Kidney (tissue), 10 donors: ENCODE measurements at regions not wholly inside any gene's neighbourhood (a gene's known extent, or its start where the extent isn't known, plus 50 kb on each side); places are given as distances from the start of the nearest gene placed in this dataset.
"Not testable (repeated sequence)": the region's sequence is repeated elsewhere in the genome, so short reads cannot be mapped to it uniquely, and the experiment has no call there.

Source experiments
- DNase-seq, 5 donors: peaks; one replicate each; pipeline ENCODE4 v3.0.0-alpha.2; 2013 to 2020
- FAIRE-seq: peaks from 2 replicates; lab custom pipeline; 2012; peaks lifted over from hg19 to GRCh38; lab: Jason Lieb, UNC
- H3K27ac ChIP-seq, 2 donors: one replicate each; pipeline ENCODE4 v1.7.0; 2013; ENCODE audit warnings: low read depth in 2 of 2, low read length in 2 of 2, inconsistent platforms in 1 of 2
- H3K27me3 ChIP-seq: one replicate; pipeline ENCODE4 v1.7.1; 2013; ENCODE audit warnings: low read length, inconsistent platforms; ENCODE audit not compliant: control insufficient read depth, insufficient read depth
- H3K36me3 ChIP-seq, 3 donors: one replicate each; pipeline versions ENCODE4 v1.7.0 to v1.7.1; 2013; ENCODE audit warnings: low read length in 3 of 3, control low read depth in 1 of 3, inconsistent platforms in 1 of 3; ENCODE audit not compliant: insufficient read depth in 3 of 3, control insufficient read depth in 2 of 3
- H3K4me1 ChIP-seq, 3 donors: one replicate each; pipeline versions ENCODE4 v1.7.0 to v1.7.1; 2013; ENCODE audit warnings: low read length in 3 of 3, inconsistent platforms in 1 of 3, low read depth in 1 of 3; ENCODE audit not compliant: control insufficient read depth in 2 of 3, insufficient read depth in 2 of 3
- H3K4me3 ChIP-seq, 3 donors: one replicate each; pipeline versions ENCODE4 v1.7.0 to v1.8.1; 2013; ENCODE audit warnings: low read length in 3 of 3, control low read depth in 1 of 3, inconsistent platforms in 1 of 3
- H3K9ac ChIP-seq, 3 donors: one replicate each; pipeline versions ENCODE4 v1.7.0 to v1.7.1; 2013; ENCODE audit warnings: low read length in 3 of 3, control low read depth in 1 of 3, inconsistent platforms in 1 of 3
- H3K9me3 ChIP-seq, 3 donors: one replicate each; pipeline versions ENCODE4 v1.7.0 to v1.7.1; 2013; ENCODE audit warnings: low read length in 3 of 3, control low read depth in 1 of 3, inconsistent platforms in 1 of 3; ENCODE audit not compliant: control insufficient read depth in 2 of 3, insufficient read depth in 1 of 3
- intact Hi-C: fragments of 100-400 bp; cut with DNase I; formaldehyde crosslinking; loops from one replicate; pipeline ENCODE4 v1.11.1; 2022
- donor health status: control.
- donor health status: control.
- donor health status: DM: yes; HTN: yes; CAD: no.
- donor health status: Normal renal cell carcinoma (clear cell type).

DNA sequence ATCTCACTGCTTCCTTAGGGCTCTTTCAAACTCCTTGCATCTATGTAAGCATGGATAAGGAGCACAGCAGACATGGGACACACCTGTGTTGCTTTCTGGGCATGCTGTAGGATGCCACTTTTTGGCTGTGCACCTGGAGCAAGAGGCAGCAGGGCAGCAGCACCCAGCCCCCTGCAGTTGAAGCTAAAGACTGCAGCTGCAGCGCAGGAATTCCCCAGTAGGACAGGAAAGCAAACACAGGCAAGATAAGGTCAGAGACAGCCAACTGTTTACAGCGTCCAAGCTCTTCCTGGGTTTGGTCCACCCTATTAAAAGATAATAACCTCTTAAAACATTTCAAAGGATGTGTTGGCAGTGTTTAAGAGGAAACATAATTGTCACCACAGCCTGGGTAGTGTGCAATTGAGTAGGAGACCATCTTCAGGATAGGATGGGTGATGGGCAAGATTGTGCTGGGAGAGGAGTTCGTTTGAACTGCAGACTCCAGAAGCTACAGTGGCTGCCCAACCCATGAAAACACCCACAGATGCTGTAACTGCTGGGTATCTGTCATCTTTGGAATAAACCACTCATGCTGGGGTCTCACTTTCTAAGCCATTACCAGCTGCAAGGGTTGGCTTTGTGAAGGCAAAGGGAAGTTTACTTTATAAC, 242.3 kb upstream of the PLGLB1 start:
- H3K4me1 ChIP-seq, H3K27ac ChIP-seq, H3K9ac ChIP-seq, intact Hi-C loops, DNase-seq, H3K9me3 ChIP-seq, H3K36me3 ChIP-seq, H3K4me3 ChIP-seq, FAIRE-seq, H3K27me3 ChIP-seq: not testable (repeated sequence)

- intact Hi-C loops, H3K27me3 ChIP-seq, H3K4me1 ChIP-seq, FAIRE-seq, H3K4me3 ChIP-seq, H3K9me3 ChIP-seq, H3K9ac ChIP-seq, H3K27ac ChIP-seq, H3K36me3 ChIP-seq, DNase-seq: not testable (repeated sequence)
Measured at GRCh38 chr2:87275192-87275591, 253.5 kb upstream of the PLGLB1 start.

DNA sequence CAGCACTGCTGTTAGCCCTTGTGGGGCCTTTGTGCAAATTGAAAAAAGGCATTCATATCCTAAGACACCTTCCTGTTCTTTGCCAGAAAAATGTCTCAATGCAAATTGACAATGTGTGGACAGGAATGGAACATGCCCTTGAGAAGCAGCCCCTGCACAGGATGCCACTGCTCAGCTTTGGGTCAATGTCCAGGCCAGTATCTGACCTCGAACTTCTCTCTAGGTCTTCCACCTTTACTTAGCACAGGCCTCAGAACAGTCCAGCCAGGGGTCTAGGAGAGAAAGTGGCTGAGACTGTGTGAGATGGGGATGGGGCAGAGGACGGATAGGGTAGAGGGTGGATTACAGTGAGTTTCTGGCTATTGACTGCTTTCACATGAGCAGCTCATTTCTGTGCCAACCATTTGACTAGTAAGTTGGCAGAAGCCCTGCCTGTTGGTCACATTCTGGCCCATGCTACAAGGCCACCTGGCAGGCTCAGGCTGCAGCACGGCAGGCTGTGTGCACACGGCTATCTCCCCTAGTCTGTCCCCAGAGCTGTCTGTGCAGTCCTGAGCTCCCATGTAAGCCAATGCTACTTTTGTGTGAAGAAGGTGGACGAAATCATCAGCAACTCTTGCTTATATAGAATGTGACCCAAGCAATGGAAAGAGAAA, 254.5 kb upstream of the PLGLB1 start:
- H3K4me3 ChIP-seq, H3K36me3 ChIP-seq, H3K27me3 ChIP-seq, DNase-seq, intact Hi-C loops, H3K9me3 ChIP-seq, FAIRE-seq, H3K27ac ChIP-seq, H3K4me1 ChIP-seq, H3K9ac ChIP-seq: not testable (repeated sequence)

GRCh38 chr2:87276673-87277072, 255.0 kb upstream of the PLGLB1 start:
- intact Hi-C loops = not testable (repeated sequence)

DNA sequence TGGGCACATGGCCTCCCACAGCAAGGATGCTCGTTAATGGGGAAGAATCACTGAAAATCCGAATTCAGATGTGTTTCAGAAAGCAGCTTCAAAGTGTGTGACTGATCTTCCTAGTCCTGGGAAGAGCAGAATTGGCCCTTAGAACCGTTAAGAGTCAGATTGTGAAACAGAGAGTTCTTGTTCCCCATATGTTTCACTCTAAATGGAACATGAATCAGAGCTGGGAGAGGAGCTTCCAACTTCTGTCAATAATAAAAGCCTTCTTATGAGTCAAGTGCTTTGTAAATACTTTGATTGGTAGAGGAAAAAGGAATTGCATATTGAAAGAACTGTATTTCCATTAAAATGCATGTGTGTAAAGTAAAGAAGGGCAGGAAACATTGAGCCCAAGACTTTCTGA, 256.1 kb upstream of the PLGLB1 start:
- H3K4me3 ChIP-seq, FAIRE-seq, H3K9me3 ChIP-seq, H3K27ac ChIP-seq, H3K4me1 ChIP-seq, H3K9ac ChIP-seq, H3K27me3 ChIP-seq, DNase-seq, intact Hi-C loops, H3K36me3 ChIP-seq: not testable (repeated sequence)

More at GRCh38 chr2:87276673-87277072, 255.0 kb upstream of the PLGLB1 start:
- H3K27ac ChIP-seq, H3K4me3 ChIP-seq, DNase-seq, H3K9ac ChIP-seq, H3K9me3 ChIP-seq, H3K27me3 ChIP-seq, H3K36me3 ChIP-seq, FAIRE-seq, H3K4me1 ChIP-seq: not testable (repeated sequence)

DNA sequence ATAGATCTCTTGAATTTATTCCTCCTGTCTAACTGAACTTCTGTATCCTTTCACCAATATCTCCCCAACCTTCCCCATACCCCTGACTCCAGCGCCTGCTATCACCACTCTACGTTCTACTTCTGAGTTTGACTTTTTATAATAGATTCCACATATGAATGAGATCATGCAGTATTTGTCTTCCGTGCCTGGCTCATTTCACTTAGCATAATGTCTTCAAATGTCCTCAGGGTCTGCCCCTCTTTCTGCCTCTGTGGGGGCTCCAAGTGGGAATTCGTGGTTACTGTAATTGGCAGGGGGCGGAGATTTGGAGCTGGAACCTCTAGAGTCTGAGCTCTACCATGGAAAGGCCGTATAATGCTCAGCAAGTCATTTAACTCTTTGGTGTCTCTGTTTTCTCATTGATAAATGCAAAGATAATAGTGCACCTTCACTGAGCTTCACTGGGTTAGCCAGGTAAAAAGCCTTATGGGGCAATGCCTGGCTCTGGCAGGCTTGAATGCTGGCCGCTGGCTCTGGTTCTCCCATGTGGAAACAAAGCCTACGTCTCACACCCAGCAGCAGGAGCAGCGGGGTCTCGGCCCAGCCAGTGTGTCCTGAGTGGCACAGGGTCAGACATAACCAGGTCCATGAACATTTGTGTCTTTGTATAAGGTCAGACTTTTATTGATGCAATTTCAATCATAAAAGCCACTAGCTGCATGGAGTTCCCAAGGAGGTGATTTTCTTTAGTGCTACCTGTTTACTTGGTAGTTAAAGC, 259.1 kb upstream of the PLGLB1 start:
- H3K27ac ChIP-seq, H3K9ac ChIP-seq, H3K27me3 ChIP-seq, H3K36me3 ChIP-seq, H3K4me1 ChIP-seq, H3K9me3 ChIP-seq, DNase-seq, H3K4me3 ChIP-seq, intact Hi-C loops, FAIRE-seq: not testable (repeated sequence)

GRCh38 chr2:87283735-87284470, 262.3 kb upstream of the PLGLB1 start:
- intact Hi-C loops, FAIRE-seq, H3K4me1 ChIP-seq: not testable (repeated sequence)

GRCh38 chr2:87284471-87284772, 262.8 kb upstream of the PLGLB1 start:
- FAIRE-seq, intact Hi-C loops: not testable (repeated sequence)

More at GRCh38 chr2:87283735-87284470, 262.3 kb upstream of the PLGLB1 start:
- not testable (repeated sequence) for DNase-seq, H3K4me3 ChIP-seq, H3K9me3 ChIP-seq, H3K27ac ChIP-seq, H3K9ac ChIP-seq, H3K36me3 ChIP-seq, H3K27me3 ChIP-seq

More at GRCh38 chr2:87284471-87284772, 262.8 kb upstream of the PLGLB1 start:
- not testable (repeated sequence) for DNase-seq, H3K36me3 ChIP-seq, H3K4me1 ChIP-seq, H3K27ac ChIP-seq, H3K4me3 ChIP-seq, H3K9me3 ChIP-seq, H3K9ac ChIP-seq, H3K27me3 ChIP-seq
